Umbilical cord (tissue), 1 donor: ENCODE measurements at regions not wholly inside any gene's neighbourhood (a gene's known extent, or its start where the extent isn't known, plus 50 kb on each side); places are given as distances from the start of the nearest gene placed in this dataset.

Experiments
- DNase-seq: peaks from one replicate; pipeline ENCODE4 v3.0.0-alpha.2; 2015; ENCODE audit warnings: low spot score

DNA sequence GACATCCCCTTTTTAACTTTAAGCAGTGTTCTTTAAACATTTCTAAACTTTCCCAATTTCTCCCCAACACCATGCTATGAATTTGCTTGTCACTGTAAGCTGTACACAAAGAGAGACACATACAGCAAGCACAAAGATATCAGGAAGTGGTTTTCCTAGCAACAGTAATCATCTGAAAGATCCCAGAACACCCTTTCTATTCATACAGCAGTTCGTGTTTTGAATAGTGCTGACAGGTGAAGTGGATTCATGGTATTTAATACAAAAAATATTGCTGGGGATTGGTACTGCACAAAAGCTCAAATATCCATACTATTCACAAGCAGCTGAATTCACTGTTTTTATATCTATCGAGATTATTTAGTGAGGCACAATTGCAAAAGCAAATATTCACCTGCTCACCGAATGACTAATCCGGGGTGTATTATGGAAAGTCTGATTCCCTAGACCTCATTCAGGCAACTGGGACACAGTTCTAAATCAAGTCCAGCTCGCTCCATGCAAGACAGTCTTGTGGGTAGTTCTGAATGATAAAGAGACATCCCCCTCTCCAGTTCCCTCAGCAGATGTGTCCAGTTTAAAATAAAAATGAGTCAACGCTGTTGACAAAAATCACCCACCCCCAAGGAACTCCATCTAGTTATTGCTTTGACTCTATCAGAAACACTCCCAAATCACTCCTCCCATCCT, 107.1 kb upstream of the TSHZ2 start:
- DNase-seq = peak; percentile 9

GRCh38 chr20:52859156-52859876, 112.8 kb upstream of the TSHZ2 start:
- DNase-seq = peak; percentile 43

DNA sequence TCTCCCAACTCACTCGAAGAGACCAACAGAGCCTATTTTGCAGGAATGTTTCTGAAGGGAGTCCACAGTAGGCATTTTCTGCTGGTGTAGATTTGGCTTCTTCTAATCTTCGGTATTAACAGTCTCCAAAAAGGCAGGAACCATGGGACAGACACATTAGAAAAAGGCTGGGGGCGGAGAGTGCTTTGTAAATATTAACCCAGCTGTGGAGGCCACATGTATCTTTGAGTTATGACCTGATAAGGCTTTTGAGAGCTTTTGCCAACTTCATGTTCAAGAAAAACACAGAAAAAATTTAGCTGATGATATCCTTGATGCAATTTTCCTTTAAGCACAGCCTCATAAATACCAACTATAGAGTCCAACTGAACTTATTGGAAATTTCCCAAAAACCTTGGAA, 119.4 kb upstream of the TSHZ2 start:
- peak; percentile 84 for DNase-seq

DNA sequence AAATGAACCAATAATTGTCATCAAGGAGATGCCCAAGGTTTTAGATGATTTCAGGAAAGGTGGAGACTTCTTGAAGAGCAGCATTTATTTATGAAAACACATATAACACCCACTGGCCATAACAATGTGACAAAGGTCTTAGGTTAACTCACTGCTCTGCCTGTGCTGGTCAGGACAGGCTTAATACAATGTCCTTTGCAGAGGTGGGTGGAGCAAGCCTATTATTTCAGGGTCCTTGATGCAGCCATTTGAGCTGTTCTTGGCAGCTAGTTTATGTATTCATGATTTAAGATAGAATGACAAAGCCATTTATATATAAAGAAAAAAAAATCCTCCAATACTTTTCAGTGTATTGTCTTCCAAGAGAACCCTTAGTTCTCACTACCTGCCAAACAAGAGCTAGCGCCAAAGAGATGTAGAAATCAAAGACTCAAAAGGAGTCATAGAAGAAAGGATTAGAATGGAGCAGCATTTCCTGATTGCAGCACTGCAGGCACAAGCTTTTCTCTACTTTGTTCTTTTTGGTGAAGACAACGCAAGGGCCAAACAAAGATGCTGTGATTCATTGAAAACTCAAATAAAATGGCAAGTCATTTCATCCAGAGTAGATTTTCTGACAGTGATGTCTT, 124.3 kb upstream of the TSHZ2 start:
- no peak for DNase-seq

GRCh38 chr20:52847029-52847660, 125.0 kb upstream of the TSHZ2 start:
- no peak for DNase-seq

- no peak for DNase-seq
These were observed 127.1 kb upstream of the TSHZ2 start for GRCh38 chr20:52845044-52845443.

DNA sequence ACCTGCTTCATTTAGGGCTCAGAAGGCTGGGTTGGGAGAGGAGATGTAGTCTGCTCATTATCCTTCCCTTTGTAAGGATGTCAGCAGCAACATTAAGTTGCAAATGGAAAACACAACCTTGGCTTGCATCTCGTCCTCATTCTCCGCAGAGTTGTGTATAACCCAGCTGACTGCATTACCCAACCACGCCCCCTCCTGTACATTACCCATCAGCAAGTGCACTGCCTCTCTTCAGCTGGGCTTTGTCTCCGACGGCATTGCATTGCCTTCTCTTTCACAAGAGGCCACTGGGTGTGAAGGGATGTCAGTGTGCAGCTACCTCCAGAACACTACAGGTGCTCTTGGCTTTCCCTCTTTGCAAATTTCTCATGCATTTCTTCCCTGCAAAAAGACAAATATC, 128.7 kb upstream of the TSHZ2 start:
- DNase-seq = no peak

DNA sequence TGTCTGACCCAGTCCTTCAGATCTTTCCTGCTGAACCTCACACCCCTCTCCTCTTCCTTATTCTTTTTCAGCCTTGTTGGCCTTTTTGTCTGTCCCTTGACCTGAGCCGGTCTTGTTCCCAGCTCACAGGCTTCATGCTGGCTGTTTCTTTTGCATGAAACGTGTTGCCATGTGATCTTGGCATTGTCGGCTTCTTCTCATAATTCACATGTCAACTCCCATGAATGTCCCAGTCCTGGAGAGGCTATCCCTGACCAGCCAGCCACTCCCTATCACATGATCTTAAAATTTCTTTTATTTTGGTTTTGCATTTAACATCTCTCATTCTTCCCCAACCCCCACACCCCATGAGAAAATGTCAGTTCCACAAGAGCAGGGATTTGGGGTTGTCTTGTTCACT, 131.2 kb upstream of the TSHZ2 start:
- DNase-seq = no peak

DNA sequence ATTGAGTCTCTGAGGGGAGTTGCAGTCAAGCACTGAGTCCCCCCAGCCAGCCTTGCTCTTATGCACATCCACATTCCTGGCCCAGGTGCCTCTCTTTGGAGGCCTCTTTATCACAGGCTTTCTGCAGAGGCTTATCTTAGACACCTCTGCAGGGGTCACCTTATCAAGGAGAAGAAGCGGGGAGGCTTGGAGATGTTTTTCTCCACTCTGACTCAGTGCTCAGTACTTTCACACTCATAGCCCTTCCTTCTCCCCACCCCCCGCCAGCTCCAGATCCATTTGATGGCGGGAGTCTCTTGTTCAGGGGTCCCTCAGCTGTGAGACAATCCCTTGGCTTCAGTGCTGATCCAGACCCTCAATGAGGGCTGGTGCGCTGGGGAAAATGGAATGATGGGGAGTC, 132.1 kb upstream of the TSHZ2 start:
- no peak for DNase-seq

DNA sequence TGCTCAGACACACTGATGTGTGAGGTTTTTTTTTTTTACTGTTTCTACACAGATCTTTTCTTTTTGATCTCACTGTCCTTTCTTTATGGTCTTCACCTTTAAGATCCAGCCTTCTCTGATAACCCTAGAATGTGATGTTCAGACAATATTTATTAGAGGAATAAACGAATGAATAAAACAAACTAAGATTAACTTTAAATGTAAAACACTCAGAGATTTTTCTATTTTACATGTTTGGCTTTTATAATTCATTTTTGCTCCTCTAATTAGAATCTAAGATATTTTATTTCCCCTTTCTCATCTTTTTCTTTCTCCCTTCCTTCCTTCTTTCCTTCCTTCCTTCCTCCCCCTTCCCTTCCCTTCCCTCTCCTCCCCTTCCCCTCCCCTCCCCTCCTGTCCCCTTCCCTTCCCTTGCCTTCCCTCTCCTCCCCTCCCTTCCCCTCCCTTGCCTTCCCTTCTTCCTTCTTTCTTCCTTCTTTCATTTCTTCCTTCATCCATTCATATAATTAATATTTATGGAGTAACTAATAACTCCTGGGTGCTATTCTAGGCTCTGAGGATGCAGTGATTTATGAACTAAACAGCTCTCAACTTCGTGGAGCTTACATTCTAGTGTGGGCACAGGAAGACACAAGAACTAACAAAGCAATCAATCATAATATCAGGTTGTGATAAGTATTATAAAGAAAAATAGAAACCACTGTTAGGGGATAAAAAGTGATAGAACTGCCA, 133.5 kb upstream of the TSHZ2 start:
- DNase-seq = no peak

- DNase-seq = no peak
These were observed 134.8 kb upstream of the TSHZ2 start for GRCh38 chr20:52837378-52837777.

GRCh38 chr20:52833901-52834300, 138.3 kb upstream of the TSHZ2 start:
- no peak for DNase-seq

GRCh38 chr20:52832151-52832774, 139.9 kb upstream of the TSHZ2 start:
- DNase-seq = no peak

- DNase-seq = no peak
These were observed 141.6 kb upstream of the TSHZ2 start for GRCh38 chr20:52830598-52830997.

GRCh38 chr20:52829111-52829510, 143.0 kb upstream of the TSHZ2 start:
- no peak for DNase-seq

DNA sequence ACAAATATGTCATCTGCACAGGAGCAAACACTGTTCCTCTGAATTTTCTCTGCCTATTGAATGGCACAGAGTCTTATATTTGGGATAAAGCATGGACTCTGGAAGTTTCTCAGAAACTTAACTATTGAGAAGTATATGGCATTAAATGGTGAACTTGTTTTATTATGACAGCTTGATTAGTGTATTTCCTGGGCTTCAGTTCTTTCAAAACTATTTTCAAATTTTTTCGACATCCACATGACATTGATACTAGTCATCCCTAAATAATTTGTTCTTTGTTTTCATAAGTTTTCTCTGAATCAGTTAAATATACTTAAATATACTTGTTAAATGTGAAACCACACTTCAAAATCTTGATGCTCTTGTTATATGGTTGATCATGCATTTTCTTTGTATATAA, 144.0 kb upstream of the TSHZ2 start:
- DNase-seq = no peak

GRCh38 chr20:52826722-52827121, 145.4 kb upstream of the TSHZ2 start:
- no peak for DNase-seq

- DNase-seq = no peak
These were observed 145.8 kb upstream of the TSHZ2 start for GRCh38 chr20:52826321-52826720.

GRCh38 chr20:52824494-52825216, 147.5 kb upstream of the TSHZ2 start:
- DNase-seq = no peak

DNA sequence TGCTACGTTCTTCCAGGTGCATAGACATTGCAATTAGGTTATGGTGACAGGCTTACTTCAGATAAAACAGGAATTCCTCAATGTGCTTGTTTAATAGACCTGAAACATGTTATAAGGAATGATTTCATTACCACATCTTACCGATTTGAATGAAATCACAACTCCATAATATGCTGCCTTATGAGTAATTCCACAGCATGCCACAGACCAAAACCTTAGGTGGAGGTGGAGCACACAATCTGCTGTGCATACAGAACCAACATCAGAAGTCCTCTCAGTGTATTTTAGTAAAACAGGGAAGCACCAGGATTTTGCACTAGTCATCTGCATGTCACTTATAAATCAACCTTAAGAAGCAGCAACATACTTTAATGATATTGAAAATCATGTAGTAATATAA, 148.9 kb upstream of the TSHZ2 start:
- DNase-seq = no peak
